Osteoblast (primary cell): ENCODE measurements at regions not wholly inside any gene's neighbourhood (a gene's known extent, or its start where the extent isn't known, plus 50 kb on each side); places are given as distances from the start of the nearest gene placed in this dataset.

Experiments used
- DNase-seq: peaks from one replicate; pipeline ENCODE4 v3.0.0; 2011; ENCODE audit warnings: low spot score, mixed read lengths; ENCODE audit not compliant: insufficient read length; ENCODE audit errors: missing footprints
- H2AFZ ChIP-seq: 2 replicates; pipeline ENCODE4 v1.6.0; 2011; ENCODE audit warnings: mild to moderate bottlenecking, low read length
- H3K27ac ChIP-seq: 2 replicates; pipeline ENCODE4 v1.5.1; 2011; ENCODE audit warnings: mild to moderate bottlenecking, low read depth, low read length, moderate library complexity
- H3K27me3 ChIP-seq: 2 replicates; pipeline ENCODE4 v1.6.0; 2012; ENCODE audit warnings: mild to moderate bottlenecking, control low read depth, inconsistent platforms, low read length, moderate library complexity; ENCODE audit not compliant: insufficient read depth
- H3K36me3 ChIP-seq: 2 replicates; pipeline ENCODE4 v1.5.1; 2011; ENCODE audit warnings: mild to moderate bottlenecking, low read length, control low read depth, moderate library complexity; ENCODE audit not compliant: insufficient read depth
- H3K4me1 ChIP-seq: 2 replicates; pipeline ENCODE4 v1.5.1; 2011; ENCODE audit warnings: mild to moderate bottlenecking, low read length, control low read depth, moderate library complexity; ENCODE audit not compliant: insufficient read depth
- H3K4me2 ChIP-seq: 2 replicates; pipeline ENCODE4 v1.6.0; 2011; ENCODE audit warnings: mild to moderate bottlenecking, low read length; ENCODE audit not compliant: insufficient read depth
- H3K4me3 ChIP-seq: fragments of 200-600 bp; sonication (generic); 3 replicates; pipeline ENCODE4 v1.5.1; 2012; ENCODE audit warnings: mild to moderate bottlenecking, low read length, inconsistent platforms; ENCODE audit not compliant: insufficient read depth
- H3K79me2 ChIP-seq: 2 replicates; pipeline ENCODE4 v1.6.0; 2012; ENCODE audit warnings: mild to moderate bottlenecking, low read length, control low read depth, inconsistent platforms; ENCODE audit not compliant: insufficient read depth
- H3K9me3 ChIP-seq: 2 replicates; pipeline ENCODE4 v1.5.1; 2011; ENCODE audit warnings: low read depth, low read length, control low read depth
- H4K20me1 ChIP-seq: 2 replicates; pipeline ENCODE4 v1.6.0; 2012; ENCODE audit warnings: mild to moderate bottlenecking, low read length, control low read depth; ENCODE audit not compliant: insufficient read depth
- CTCF ChIP-seq: IDR thresholded peaks from 2 replicates; pipeline ENCODE4 v1.5.1; 2011; ENCODE audit warnings: mild to moderate bottlenecking, low read depth, low read length, moderate library complexity; ENCODE audit errors: extremely low read depth

GRCh38 chr3:157918402-157918801 lies 187.8 kb downstream of the SHOX2 start:
- no peak overlapping the region for H3K4me2 ChIP-seq
- H3K9me3 ChIP-seq: no peaks in the 10 kb centered on the region
- no peak for TF ChIP-seq CTCF
- H2AFZ ChIP-seq: no peak overlapping the region
- no peak overlapping the region for H3K4me3 ChIP-seq
- H3K27ac ChIP-seq: no peak overlapping the region
- no peaks in the 10 kb centered on the region for H3K36me3 ChIP-seq
- peaks cover 2% of the 10 kb centered on the region for H3K4me1 ChIP-seq
- DNase-seq: no peak
- H3K79me2 ChIP-seq: no peaks in the 10 kb centered on the region
- H4K20me1 ChIP-seq: no peaks in the 10 kb centered on the region
- no peaks in the 10 kb centered on the region for H3K27me3 ChIP-seq

- H3K27ac ChIP-seq: no peak overlapping the region
- H3K27me3 ChIP-seq: no peaks in the 10 kb centered on the region
- H3K36me3 ChIP-seq: no peaks in the 10 kb centered on the region
- H3K4me3 ChIP-seq: no peak overlapping the region
- no peaks in the 10 kb centered on the region for H3K9me3 ChIP-seq
- H3K79me2 ChIP-seq: no peaks in the 10 kb centered on the region
- DNase-seq: no peak
- H4K20me1 ChIP-seq: no peaks in the 10 kb centered on the region
- no peak overlapping the region for H2AFZ ChIP-seq
- peaks cover 6% of the 10 kb centered on the region for H3K4me1 ChIP-seq
- no peak for TF ChIP-seq CTCF
- H3K4me2 ChIP-seq: no peak overlapping the region
Observed at GRCh38 chr3:157916672-157917071, 189.5 kb downstream of the SHOX2 start.

- no peak for DNase-seq
- H3K4me2 ChIP-seq: no peak overlapping the region
Observed at GRCh38 chr3:157914882-157915281, 191.3 kb downstream of the SHOX2 start.

GRCh38 chr3:157913741-157914150 lies 192.5 kb downstream of the SHOX2 start:
- Histone ChIP-seq H2AFZ (no peak overlapping the region), H3K4me1 (peaks cover 6% of the 10 kb centered on the region), H3K27me3 (peaks cover 2% of the 10 kb centered on the region), H3K4me3 (no peak overlapping the region), H3K4me2 (no peak overlapping the region), H3K27ac (no peak overlapping the region), H4K20me1 (no peaks in the 10 kb centered on the region), H3K36me3 (no peaks in the 10 kb centered on the region), H3K9me3 (no peaks in the 10 kb centered on the region), H3K79me2 (no peaks in the 10 kb centered on the region)
- TF ChIP-seq CTCF: no peak
- no peak for DNase-seq

More at GRCh38 chr3:157914882-157915281, 191.3 kb downstream of the SHOX2 start:
- Histone ChIP-seq H4K20me1 (no peaks in the 10 kb centered on the region), H3K4me3 (no peak overlapping the region), H3K4me1 (peaks cover 6% of the 10 kb centered on the region), H2AFZ (no peak overlapping the region), H3K27me3 (no peaks in the 10 kb centered on the region), H3K27ac (no peak overlapping the region), H3K9me3 (no peaks in the 10 kb centered on the region), H3K79me2 (no peaks in the 10 kb centered on the region), H3K36me3 (no peaks in the 10 kb centered on the region)
- TF ChIP-seq CTCF: no peak
